ENCODE measurements at regions not wholly inside any gene's neighbourhood (a gene's known extent, or its start where the extent isn't known, plus 50 kb on each side); places are given as distances from the start of the nearest gene placed in this dataset.

DNA sequence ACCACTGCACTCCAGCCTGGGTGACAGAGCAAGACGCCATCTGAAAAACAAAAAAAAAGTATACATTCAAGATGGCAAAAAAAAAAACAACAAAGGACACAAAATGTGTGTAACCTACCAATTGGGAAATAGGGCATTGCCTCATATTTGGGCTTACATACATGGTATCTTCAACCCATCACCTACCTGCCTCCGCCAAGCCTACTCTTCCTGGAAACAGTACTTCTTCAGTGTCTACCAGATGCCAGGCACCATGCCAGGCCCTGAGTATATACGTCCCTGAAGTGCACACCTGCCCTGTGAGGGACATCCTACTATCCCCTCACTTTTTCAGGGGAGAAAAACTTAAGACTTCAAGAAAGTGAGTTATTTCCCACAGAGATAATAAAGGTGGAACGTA lies 160.2 kb downstream of the TOMM20 start:
- TF ChIP-seq POLR2A (IDR thresholded peaks at IDR 0.05; ENCODE audit: low read length) (no peak), GATA1 (IDR thresholded peaks at IDR 0.05; ENCODE audit: low read depth, low read length) (no peak)
